ENCODE measurements at regions not wholly inside any gene's neighbourhood (a gene's known extent, or its start where the extent isn't known, plus 50 kb on each side); places are given as distances from the start of the nearest gene placed in this dataset.
"Not testable (repeated sequence)": the region's sequence is repeated elsewhere in the genome, so short reads cannot be mapped to it uniquely, and the experiment has no call there.

DNA sequence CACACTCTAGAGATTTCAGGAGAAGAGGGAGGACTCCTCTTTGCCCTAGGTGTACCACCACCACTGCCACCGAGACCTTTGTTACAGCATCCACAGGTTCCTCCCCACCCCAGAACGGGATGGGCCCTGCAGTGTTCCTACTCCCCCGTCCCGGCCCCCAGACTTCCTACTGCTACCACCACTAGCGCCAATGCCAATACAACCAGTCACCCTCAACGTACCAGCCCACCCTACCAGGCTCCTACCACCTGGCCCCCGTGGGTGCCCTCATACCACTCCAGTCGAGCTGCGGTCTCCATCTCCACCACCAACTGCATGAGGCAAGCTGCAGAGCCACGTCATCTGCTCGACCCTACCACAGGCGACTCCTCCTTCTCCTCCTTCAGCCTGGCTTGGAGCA lies 437.1 kb upstream of the ZNF337 start:
- DNase-seq = not testable (repeated sequence)

- not testable (repeated sequence) for DNase-seq
Observed at GRCh38 chr20:26120920-26121319, 424.3 kb upstream of the ZNF337 start.

DNA sequence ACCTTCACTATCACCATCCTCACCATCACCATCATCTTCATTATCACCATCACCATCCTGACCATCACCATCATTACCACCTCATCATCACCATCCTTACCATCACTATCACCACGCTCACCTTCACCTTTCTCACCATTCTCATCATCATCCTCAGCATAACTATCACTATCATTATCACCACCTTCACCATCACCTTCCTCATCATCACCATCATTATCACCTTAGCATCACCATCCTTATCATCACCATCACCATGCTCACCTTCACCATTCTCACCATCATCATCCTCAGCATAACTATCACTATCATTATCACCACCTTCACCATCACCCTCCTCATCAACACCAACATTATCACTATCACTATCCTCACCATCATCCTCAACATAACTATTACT lies 397.8 kb upstream of the ZNF337 start:
- DNase-seq = not testable (repeated sequence)

- not testable (repeated sequence) for DNase-seq
Observed at GRCh38 chr20:26091921-26092320, 395.3 kb upstream of the ZNF337 start.

- DNase-seq = not testable (repeated sequence)
Observed at GRCh38 chr20:26086195-26086594, 389.5 kb upstream of the ZNF337 start.

DNA sequence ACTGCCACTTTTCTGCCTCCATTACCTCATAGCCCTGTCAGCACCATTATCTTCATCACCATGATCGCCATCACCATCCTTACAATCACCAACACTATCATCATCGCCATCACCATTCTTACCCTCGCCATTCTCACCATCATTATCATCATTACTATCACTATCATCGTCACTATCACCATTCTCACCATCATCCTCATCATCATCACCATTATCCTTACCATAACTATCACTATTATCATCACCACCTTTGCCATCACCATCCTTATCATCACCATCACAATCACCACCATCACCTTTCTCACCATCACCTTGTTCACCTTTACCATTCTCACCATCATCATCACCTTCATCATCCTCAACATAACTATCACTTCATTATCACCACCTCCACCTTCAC lies 377.3 kb upstream of the ZNF337 start:
- DNase-seq = not testable (repeated sequence)

DNA sequence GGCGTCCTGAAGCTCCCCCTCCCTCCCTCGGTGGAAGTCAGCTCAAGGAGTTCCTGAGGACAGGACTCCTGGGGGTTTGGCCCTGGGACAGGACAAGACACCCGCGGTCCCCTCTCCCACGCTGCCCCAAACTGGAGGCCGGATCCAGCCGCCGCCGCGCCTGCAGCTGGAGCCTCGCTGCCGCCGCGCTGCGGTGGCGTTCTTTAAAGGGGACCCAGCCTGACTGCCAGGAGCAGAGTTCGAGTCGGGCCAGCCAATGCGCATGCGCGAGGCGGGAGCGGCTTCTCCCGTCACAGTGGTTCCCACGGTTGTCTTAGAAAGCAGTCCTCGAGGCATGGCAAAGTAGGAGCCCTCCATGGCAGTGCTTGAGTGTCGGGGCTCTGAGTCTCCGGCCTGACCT lies 362.7 kb upstream of the ZNF337 start:
- DNase-seq = not testable (repeated sequence)

- not testable (repeated sequence) for DNase-seq
Observed at GRCh38 chr20:26058446-26058845, 361.8 kb upstream of the ZNF337 start.

GRCh38 chr20:26057135-26057752 lies 360.6 kb upstream of the ZNF337 start:
- not testable (repeated sequence) for DNase-seq

DNA sequence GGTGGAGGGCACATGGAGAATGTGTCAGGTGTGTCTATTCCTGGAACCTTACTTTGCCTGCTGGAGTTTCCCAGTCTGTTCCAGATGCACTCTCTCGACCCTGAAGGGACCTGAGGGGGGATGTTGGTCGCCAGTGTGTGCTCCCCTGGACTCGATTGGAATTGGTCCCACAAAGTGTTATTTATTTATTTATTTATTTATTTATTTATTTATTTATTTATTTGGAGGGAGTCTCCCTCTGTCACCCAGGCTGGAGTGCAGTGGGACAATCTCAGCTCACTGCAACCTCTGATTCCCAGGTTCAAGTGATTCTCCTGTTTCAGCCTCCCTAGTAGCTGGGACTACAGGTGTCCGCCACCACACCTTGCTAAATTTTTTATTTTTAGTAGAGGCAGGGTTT lies 329.1 kb upstream of the ZNF337 start:
- DNase-seq = not testable (repeated sequence)

GRCh38 chr20:26010942-26011276 lies 314.3 kb upstream of the ZNF337 start:
- not testable (repeated sequence) for DNase-seq

- peak in 5 of 51 donors; percentile 11 to 63 (median 28) for DNase-seq
Observed at GRCh38 chr20:26010224-26010941, 313.7 kb upstream of the ZNF337 start.

DNA sequence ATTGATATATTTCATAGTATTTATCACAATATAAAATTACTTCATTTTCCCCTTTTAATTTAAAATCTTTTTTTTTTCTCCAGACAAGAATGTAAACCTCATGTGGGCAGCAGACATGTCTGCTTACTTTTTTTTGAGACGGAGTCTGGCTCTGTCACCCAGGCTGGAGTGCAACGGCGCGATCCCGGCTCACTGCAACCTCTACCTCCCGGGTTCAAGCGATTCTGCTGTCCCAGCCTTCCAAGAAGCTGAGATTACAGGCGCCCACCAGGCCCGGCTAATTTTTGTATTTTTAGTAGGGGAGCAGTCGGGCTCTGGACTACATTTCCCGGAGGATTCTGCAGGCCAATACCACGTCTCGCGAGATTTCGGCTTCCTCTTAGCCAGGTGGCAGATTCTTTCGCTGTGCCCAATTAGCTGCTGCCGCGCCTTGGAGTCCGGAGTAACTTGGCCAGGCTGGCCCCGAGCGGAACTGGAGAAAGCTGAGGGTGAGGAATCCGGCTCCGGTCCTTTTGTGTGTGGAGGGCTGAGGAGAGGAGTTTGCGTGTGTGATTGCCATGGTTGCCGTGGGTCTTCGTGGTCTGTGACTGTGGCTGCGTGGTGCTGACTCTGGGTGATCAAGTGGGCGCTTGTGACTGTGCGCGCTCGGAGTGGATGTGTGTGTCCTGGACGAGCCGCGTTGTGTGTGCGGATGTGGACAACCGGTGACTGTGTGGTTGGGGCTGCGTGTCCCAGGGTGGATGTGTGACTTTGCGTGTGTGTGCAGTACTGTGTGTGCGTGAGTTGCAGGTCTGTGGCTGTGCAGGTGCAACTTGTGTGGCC lies 313.0 kb upstream of the ZNF337 start:
- DNase-seq = peak in 49 of 51 donors; percentile 3 to 89 (median 70)

- not testable (repeated sequence) for DNase-seq
Observed at GRCh38 chr20:26008026-26008425, 311.4 kb upstream of the ZNF337 start.

GRCh38 chr20:26006164-26006563 lies 309.5 kb upstream of the ZNF337 start:
- DNase-seq = not testable (repeated sequence)

DNA sequence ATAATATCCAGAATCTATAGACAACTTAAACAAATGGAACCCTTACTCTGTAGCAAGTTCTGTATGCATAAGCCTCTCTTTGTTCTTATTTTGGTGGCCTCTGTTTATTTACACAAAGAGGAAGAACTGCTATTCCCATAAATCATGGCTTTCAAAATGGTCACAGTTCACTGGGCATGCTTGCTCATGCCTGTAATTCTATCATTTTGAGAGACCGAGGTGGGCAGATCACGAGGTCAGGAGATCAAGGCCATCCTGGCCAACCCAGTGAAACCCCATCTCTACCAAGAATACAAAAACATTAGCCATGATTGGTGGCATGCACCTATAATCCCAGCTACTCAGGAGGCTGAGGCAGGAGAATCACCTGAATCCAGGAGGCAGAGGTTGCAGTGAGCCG lies 307.3 kb upstream of the ZNF337 start:
- DNase-seq = not testable (repeated sequence)

- DNase-seq = peak in 7 of 51 donors; percentile 3 to 30 (median 12)
Observed at GRCh38 chr20:25997367-25998038, 300.9 kb upstream of the ZNF337 start.

- DNase-seq = no peak
Observed at GRCh38 chr20:25992146-25992545, 295.5 kb upstream of the ZNF337 start.

DNA sequence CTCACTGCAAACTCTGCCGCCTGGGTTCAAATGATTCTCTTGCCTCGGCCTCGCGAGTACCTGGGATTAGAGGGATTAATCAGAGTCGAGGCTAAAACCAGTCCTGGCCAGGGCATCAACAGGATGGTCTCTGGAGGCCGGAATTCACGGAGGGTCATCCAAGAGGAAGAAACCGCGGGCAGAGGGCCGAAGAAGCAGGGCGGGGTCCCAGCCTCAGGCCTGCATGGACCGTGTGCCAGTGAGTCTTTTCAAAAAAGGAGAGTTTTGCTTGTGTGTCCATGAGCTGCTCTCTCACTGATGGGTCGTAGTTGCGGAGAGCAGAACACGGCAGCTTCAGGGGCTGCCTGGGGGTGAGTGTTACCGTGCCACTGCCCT lies 295.1 kb upstream of the ZNF337 start:
- DNase-seq = no peak

DNA sequence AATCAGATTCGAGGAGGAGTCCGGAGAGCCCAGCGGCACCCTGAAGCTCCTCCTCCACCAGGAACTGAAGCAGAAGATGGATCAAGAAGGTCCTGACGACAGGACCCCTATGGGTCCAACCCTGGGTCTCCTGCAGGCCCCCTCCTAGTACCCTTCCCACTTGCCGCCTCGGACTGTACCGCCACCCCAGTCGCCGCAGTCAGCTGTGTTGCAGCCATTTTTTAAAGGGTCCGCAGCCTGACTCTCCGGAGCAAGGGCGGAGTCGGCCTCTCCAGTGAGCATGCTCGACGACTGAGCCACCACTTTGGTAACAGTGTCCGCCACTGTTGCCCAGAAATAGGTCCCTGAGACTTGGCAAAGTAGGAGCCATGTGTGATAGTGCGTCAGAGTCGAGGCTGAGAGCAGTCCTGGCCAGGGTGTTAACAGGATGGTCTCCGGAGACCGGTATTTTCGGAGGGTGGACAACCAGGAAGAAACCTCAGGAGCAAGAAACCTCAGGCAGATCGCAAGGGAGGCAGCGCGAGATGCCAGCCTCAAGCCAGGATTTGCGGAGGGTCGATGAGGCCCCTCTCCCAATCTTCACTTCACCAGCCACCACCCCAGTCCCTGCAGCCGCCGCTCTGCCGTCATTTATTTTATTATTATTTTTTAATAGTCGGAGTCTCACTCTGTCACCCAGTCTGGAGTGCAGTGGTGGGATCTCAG lies 294.6 kb upstream of the ZNF337 start:
- DNase-seq = no peak

DNA sequence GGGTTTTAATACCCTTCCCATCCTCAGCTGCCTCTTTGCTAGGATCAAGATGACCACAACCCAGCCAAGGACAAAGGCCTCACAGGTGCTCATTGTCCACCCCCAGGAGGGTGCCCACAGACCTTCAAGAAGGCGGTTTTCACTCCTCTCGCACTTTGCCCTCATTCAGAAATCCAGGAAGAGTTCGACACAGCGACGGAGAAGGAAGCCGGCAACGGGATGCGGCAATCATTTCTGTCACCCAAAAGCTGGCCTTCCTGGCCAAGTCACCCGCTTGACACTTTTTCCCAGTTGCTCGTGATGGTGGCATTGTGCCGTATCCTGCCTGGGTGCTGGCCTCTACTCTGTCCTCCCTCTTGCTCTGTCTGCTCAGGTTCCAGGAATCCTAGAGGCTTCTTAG lies 293.0 kb upstream of the ZNF337 start:
- not testable (repeated sequence) for DNase-seq

All from hypothalamus (tissue), 51 donors.